ENCODE measurements at regions not wholly inside any gene's neighbourhood (a gene's known extent, or its start where the extent isn't known, plus 50 kb on each side); places are given as distances from the start of the nearest gene placed in this dataset.
"Not testable (repeated sequence)": the region's sequence is repeated elsewhere in the genome, so short reads cannot be mapped to it uniquely, and the experiment has no call there.

GRCh38 chr6:137970368-137970767 lies 103.3 kb downstream of the TNFAIP3 start:
- no peak for DNase-seq

- no peak for DNase-seq
Observed at GRCh38 chr6:137973201-137973600, 106.1 kb downstream of the TNFAIP3 start.

GRCh38 chr6:137975188-137975940 lies 108.3 kb downstream of the TNFAIP3 start:
- no peak for DNase-seq

GRCh38 chr6:137976430-137976829 lies 109.4 kb downstream of the TNFAIP3 start:
- DNase-seq = no peak

- DNase-seq = no peak
Observed at GRCh38 chr6:137977206-137977605, 110.1 kb downstream of the TNFAIP3 start.

GRCh38 chr6:137977814-137978213 lies 110.8 kb downstream of the TNFAIP3 start:
- DNase-seq = no peak

- no peak for DNase-seq
Observed at GRCh38 chr6:137978252-137978896, 111.3 kb downstream of the TNFAIP3 start.

GRCh38 chr6:137979263-137979662 lies 112.2 kb downstream of the TNFAIP3 start:
- not testable (repeated sequence) for DNase-seq

GRCh38 chr6:137980777-137981176 lies 113.7 kb downstream of the TNFAIP3 start:
- DNase-seq = no peak

- no peak for DNase-seq
Observed at GRCh38 chr6:137981758-137982157, 114.7 kb downstream of the TNFAIP3 start.

- no peak for DNase-seq
Observed at GRCh38 chr6:137982418-137983189, 115.5 kb downstream of the TNFAIP3 start.

GRCh38 chr6:137983269-137983668 lies 116.2 kb downstream of the TNFAIP3 start:
- DNase-seq = no peak

GRCh38 chr6:137989664-137990063 lies 117.6 kb downstream of the PERP start:
- DNase-seq = no peak

- DNase-seq = no peak
Observed at GRCh38 chr6:137995371-137995770, 111.8 kb downstream of the PERP start.

GRCh38 chr6:137998461-137999019 lies 108.7 kb downstream of the PERP start:
- DNase-seq = no peak

- no peak for DNase-seq
Observed at GRCh38 chr6:137999815-138000214, 107.4 kb downstream of the PERP start.

GRCh38 chr6:138000941-138001340 lies 106.3 kb downstream of the PERP start:
- no peak for DNase-seq

GRCh38 chr6:138001750-138002349 lies 105.4 kb downstream of the PERP start:
- DNase-seq = peak; percentile 10 to 48 (median 34)

GRCh38 chr6:138004430-138005287 lies 102.6 kb downstream of the PERP start:
- no peak for DNase-seq

GRCh38 chr6:138005846-138006245 lies 101.4 kb downstream of the PERP start:
- DNase-seq = no peak

GRCh38 chr6:138007014-138007472 lies 100.2 kb downstream of the PERP start:
- no peak for DNase-seq

- DNase-seq = no peak
Observed at GRCh38 chr6:138008791-138009190, 98.4 kb downstream of the PERP start.

Data from activated CD4-positive, CD25-positive, alpha-beta regulatory T cell (primary cell).